Posterior vena cava (tissue), 2 donors: ENCODE measurements at regions not wholly inside any gene's neighbourhood (a gene's known extent, or its start where the extent isn't known, plus 50 kb on each side); places are given as distances from the start of the nearest gene placed in this dataset.

ENCODE experiments used
- DNase-seq: peaks from one replicate; pipeline ENCODE4 v3.0.0-alpha.2; 2020; ENCODE audit warnings: low spot score
- intact Hi-C, 2 donors: fragments of 100-400 bp; cut with DNase I; formaldehyde crosslinking; loops; one replicate each; pipeline versions ENCODE4 v1.14.1 to v1.14.2; 2022 to 2023
- donor health status: DM: yes; HTN: yes; CAD: no.
- donor health status: DM: yes; HTN: yes; CAD: no.

DNA sequence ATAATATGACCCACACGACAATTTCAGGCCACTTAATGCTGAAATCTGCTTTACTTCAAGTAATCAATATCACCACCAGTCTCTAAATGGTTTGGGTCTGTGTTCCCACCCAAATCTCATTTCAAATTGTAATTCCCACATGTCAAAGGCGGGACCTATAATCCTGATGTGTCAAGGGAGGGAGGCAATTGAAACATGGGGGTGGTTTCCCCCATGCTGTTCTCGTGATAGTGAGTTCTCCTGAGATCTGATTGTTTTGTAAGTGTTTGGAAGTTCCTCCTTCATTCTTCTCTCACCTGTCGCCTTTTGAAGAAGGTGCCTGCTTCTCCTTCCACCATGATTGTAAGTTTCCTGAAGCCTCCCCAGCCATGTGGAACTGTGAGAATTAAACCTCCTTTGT lies 178.4 kb downstream of the CRPPA start:
- DNase-seq = no peak
- intact Hi-C loops = no loop called here

DNA sequence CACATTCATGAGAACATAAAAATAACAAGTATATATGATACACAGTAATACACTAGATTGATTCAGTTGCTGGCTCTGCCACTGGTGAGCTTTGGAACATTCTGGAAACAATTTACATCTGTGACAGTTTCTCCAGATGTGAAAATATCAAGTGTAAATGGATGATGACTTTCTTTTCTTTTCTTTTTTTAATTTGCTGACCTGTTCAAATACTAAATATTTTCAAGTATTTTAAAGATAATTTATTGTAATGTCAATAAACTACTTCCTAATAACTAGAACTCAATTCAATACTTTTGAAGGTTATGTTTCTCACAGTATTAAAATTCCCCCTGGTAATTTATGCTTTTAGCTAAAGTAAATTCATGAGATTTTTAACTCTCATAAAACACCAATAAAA lies 180.3 kb downstream of the CRPPA start:
- intact Hi-C loops = no loop called here

DNA sequence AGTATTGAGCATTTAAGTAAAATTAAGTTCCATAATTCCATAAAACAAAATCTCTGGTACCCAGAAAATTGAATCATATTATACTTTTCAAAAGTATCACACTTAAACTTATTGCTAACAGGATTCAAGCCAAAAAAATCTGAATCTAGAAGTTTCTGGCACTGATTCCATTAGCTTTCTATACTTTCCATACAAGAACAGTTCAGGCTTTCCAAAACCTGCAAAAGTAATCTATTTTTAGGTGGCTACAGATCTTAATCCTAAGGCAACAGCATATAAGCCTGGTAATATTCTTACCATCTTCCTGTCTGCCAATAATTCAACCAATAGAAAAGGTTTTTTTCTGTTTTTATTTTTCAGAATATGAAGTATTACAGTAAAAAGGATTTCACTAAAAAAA lies 185.0 kb downstream of the CRPPA start:
- intact Hi-C loops = no loop called here
- DNase-seq = no peak

More for the DNA sequence above, 180.3 kb downstream of the CRPPA start:
- no peak for DNase-seq

DNA sequence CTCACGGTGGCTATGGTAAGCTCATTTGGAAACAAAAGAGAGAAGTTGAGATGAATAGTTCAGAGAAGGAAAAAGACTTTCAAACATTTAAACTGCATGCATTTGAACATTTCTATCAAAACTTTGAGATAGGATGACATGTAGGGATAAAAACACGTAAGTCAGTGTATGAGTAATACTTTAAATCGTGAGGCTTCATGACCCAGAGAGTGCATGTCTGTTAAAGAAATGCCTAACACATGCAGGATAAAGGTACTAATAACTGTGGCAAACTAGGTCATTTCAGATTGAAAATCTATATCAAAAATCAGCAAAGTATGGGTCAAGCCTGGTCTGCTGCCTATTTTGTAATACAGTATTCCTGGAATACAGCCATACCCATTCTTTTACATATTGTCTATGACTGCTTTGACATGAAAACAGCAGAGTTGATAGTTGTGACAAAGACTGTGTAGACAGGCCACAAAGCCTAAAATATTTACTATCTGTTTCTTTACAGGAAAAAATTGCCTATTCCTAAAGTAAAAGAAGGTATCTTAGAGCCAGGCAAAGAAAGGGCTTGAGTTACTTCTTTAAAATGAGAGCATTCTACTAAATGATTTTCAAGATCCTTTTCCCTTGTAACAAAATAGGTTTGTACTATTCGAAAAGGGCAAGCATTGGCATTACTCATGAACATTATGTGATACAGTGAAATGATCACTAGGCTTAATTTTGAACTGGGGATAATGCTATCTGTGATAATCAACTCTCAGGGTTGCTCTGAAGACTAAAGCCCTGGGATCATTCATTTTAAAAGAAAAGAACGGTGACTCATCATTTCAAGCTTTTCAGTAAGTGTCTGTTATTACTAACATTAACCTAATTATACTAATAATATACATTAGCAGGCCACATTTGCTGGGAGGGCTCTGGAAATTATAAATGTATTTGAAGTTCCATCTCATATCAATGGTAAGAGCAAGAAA lies 185.9 kb downstream of the CRPPA start:
- DNase-seq = no peak
- intact Hi-C loops = no loop called here

DNA sequence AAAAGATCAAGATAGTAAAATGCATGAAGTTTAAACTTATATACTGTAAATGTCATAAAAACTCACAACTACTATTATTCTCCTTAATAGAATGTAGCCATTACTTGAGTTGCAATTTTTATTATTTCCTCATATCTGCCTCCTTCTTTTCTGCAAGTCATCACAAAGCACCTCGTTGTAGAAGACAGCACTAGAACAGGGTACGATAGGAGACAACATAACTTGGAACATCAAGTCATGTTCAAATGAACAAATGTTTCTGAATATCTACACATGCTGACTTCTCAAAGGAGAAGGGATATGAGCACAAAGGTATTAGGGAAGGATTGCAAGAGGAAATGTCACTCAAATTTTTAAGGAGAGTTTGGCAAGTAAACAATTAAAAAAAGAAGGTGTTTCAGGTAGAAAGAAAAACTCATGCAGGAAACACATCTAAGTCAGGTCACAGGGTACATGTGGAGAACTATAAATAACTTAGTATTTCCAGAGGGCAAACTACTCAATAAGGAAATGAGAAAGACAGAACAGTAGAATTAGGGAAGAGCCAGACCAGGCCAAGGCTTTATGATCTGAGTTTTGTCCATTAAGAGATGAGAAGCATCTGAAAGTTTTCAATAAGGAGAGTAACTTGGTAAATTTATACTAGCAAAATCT lies 186.7 kb downstream of the CRPPA start:
- no peak for DNase-seq
- intact Hi-C loops = no loop called here

DNA sequence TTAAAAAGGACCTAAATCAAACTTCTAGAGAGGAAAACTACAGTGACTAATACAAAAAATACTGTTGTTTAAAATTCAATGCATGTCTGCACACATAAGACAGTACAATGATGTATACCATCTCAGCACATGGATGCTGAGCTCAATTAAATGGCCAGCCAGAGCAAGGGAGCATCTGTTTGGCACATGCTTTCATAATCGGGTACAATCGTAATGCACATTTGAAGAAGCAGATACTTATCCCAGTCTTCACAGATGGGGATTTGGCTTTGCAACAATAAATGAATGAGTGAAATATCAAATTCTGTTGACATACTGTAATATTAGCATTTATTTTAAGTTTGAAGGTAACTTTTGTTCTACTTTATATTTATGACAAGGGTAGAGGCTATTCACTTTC lies 187.8 kb downstream of the CRPPA start:
- intact Hi-C loops = no loop called here
- DNase-seq = no peak

DNA sequence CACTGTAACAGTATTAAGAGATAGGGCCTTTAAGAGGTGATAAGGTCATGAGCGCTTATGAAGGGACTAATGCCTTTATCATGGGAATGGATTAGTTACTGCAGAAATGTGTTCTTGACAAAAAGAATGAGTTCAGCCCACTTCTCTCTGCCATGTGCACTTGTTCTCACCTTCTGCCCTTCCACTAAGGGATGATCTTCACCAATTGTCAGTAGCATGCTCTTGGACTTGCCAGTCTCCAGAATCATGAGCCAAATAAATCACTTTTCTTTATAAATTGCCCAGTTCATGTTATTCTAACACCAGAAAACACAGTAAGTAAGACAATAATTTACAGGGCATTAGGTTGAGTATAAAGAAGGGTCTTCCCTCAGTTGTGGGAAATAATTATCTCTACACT lies 189.1 kb downstream of the CRPPA start:
- DNase-seq = no peak
- intact Hi-C loops = no loop called here

DNA sequence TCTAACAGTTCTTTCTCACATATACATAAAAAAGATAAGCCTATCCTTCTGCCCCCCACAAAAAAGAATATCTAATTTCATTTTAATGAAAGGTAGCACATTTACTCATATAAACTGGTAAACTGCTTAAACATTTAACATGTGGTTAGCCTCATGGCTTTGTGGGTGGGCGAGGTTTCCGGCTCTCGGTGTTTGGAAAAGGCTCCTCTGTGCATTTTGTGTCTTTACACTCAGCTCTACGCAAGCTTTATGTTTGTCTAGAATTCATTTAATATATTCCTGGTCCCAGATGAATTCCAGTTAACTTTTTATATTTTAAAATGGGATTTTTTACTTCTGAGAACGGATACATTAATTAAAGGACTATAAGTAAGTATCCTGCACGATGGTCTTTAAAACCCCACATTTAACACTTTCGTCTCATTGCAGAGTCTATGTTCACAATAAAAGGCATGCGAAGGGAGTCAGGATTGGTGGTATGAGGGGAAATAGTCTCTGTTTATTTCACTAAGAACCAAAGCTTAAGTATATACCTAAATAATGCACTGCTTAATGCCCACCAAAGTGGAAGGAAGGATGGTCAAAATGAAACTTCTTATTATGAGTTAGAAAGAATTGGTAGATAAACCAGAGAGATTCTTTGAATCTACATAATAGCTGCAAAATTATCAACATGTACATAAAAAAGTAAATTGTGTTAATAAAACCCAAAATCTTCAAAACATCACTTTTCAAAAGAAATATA lies 197.2 kb downstream of the CRPPA start:
- intact Hi-C loops = no loop called here

DNA sequence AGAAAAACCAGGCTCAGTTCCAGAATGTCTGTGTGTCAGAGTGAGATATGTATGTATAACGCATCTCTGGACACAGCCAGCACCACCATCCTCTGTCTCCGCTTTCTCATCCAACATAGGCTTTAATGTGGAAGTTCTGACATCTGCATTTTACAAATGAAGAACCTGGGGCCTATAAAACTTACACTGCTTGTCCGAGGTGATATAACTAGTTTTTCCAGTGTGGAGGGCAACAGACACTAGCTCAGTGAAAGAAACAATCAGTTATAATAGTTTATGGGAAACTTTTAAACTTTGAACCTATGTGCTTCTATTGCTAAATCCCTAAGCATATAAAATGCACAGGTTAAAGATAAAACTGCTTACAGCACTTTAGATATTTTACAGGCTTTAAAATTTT lies 208.7 kb downstream of the CRPPA start:
- no peak for DNase-seq
- intact Hi-C loops = no loop called here

More for the DNA sequence above, 197.2 kb downstream of the CRPPA start:
- DNase-seq = peak; percentile 34

DNA sequence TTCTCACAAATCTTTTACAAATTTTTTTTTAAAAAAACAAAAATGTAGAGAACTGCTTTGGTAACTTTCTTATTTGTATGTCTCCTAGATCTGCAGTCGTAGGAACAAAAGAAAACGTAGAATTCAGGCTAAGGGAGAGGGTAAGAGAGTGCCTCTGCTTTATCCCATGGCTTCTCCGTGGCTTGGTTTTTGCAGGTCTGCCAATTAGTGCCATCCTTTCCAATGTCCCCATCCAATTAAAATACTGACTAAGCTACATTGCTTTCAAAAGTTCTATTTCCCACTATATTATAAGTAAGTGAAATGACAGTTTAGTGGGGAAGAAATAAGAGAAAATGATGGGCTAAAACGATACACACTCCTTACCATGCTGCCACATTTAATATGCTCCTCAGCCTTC lies 209.3 kb downstream of the CRPPA start:
- DNase-seq = no peak
- intact Hi-C loops = no loop called here

DNA sequence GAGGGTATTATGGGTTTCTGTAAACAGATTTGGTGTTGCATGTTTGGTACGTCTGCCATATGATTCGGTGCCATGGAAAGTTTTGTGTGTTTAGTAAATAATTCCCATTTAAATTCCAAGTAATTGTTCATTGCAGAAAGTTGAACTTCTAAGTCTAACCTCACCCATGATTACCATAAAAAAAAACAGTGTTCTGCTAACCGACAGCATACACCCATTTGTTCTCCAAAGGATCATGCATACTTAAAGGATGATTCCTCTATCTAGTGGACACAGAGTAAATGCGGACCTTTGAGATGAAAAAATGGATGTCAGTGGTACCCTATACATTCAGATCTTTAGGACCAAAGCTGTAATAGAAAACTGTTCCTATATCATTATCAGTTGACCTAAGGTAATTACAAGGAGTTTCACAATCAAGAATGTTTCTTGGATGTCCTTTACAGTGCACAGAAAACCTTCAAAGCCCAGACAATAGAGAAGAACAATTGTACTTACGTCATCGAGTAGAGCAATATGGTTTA lies 209.9 kb downstream of the CRPPA start:
- no peak for DNase-seq
- intact Hi-C loops = no loop called here

DNA sequence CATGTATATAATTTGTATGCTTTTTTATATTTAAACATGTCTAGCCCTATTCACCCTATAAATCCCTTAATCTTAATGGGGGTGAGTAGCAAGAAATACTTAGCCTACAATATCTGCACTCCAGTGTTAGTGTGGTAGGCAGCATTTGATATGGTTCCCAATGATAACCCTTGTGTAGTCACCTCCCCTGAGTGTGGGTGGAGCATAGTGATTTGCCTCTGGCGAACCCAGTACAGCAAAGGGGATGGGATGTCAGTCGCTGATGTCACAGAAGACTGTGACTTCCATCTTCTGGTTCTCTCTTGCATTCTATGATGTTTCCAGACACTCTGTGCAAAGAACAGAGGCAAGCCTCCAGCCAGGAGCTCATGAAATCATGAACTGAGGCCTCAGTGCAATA lies 211.2 kb downstream of the CRPPA start:
- no peak for DNase-seq
- intact Hi-C loops = no loop called here

DNA sequence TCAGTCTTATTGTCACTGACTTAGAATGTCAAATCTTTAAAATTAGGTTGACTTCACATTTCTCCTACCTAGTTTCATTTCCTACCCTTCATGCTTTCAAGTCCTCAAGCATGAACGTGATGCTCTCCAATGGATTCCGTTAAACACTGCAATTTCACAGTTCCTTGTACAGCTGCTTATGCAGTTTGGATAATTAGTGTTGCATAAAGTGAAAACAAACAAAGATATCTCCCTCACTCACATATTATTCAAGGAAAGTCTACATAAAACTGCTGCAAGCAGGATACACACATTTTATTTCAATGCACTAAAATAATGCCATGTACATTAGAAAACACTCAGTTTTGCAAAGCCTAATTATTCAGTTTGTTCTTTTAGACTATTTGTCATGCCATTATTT lies 214.0 kb downstream of the CRPPA start:
- no peak for DNase-seq
- intact Hi-C loops = no loop called here

DNA sequence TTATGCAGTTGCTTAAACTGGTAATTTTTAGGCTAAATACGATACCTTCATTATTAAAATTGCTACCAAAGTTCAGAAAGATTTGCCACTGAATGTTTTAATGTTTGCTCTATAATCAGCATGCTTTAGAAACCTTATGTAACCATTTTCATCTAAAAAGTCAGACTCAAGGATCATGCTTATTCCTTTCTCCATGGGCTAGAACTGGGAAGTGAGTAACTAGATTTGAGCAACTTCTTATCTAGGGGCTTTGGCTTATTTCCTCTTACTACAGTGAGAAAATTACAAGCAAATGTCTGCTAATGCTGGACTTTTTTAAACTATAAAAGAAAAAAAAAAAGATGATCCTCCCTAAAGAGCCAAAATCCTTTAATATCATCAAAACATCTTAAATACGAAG lies 215.9 kb downstream of the CRPPA start:
- DNase-seq = no peak
- intact Hi-C loops = no loop called here

DNA sequence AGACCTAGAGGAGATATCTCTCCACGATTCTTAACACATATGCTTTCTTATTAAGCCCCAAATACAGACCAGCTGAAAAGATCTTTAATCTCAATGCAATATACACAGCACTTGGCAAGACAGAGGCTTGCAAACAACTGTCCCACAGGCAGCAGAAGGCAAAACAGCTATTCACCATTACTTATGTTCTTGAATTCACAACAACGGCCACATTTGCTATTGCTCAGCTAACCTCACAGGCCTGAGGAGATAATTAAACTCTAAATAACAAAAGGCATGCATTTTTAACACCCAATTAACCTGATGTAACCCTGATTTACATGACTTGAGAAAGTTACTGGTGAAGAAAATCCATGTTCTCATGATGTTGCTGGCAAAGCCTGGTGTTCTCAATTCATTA lies 216.4 kb downstream of the CRPPA start:
- intact Hi-C loops = no loop called here
- no peak for DNase-seq

DNA sequence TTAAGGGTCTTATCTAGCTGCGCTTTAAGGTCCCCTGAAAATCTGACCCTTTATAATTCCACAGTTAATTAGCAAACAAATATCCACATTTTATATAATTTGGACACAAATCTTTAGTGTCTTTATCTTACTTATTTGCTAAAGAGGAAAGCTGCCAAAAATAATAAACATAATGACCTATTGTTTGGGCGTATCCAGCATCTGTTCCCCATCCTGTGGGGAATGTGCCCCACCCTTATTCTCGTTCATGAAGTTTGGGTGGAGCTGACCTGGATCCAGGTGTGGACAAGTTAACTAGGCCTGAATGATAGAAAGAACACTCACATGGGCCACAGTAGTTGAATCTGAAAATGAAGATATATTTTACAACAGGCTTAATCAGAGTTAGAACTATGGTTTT lies 218.3 kb downstream of the CRPPA start:
- intact Hi-C loops = no loop called here
- no peak for DNase-seq

DNA sequence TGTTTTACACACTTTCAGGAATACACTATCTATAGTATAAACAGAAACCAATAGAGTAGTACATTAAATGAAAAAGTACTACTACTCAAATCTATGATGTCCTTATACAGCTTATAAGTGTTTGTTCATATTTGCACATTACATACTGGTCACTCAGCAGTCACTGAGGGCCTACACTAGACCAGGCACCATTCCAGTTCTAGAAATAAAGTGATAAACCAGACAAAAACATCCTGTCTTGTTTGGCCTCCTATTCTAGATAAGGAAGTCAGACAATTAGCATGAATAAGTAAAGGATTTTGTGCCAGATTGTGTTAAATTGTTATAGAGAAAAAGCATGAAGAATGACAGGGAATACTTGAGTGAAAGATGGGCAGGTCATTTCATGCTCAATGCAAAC lies 219.0 kb downstream of the CRPPA start:
- DNase-seq = no peak
- intact Hi-C loops = no loop called here

DNA sequence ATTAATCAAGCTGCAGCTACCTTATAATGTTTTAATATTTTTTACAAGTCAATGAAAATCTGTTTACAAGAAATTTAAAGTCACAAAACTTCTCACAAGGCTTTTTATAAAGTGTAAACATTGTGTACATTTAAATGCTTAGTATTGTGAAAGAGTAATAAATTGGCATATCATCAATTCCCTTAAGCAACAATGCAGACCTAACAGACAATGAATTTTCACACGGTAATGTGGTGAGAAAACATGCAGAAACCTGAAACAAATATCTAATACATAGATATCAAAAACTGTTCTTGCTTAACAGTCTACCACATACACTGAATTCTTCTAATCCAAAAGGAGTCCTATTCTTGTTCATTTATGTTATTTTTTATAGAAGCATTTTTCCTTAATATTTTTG lies 220.7 kb downstream of the CRPPA start:
- DNase-seq = no peak
- intact Hi-C loops = no loop called here

DNA sequence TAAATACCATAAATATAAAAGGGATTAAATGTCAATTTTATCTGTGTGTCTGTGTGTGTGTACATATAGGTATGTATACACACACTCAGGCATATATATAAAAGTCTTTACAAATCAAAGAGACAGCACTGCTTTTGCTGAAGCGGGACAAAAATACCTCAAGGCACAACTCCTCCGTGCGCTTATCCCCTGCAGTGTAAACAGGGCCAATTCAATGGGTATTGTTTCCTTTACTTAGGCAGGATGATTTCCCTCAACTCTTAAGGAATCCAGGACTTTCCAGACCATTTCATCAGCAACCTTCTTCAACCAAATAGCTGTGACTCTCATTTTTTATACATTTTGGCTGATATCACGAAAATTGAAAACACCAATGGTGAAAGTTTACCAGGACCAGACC lies 227.7 kb downstream of the CRPPA start:
- intact Hi-C loops = no loop called here
- DNase-seq = no peak
